ENCODE measurements at regions not wholly inside any gene's neighbourhood (a gene's known extent, or its start where the extent isn't known, plus 50 kb on each side); places are given as distances from the start of the nearest gene placed in this dataset.

DNA sequence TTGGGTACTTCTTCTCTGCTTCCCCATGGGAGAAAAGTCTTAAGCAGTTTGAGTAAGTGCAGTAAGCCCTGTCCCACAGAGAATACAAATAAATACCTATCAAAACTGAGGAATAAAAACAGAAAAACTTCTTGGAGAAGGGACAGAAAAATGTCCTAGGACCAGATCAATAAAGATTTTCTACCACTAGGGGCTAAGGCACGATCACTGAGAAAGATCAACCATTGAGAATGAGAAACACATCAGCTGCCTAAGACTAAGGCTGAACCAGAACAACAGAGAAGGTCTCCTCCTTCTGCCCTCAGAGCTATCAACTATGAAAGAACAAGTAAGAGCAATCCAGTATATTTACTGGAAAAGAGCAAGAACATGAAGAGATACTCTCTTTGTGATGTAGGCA is 763.6 kb upstream of the LRRTM1 start:
- Histone ChIP-seq H3K4me3 (ENCODE audit: low read depth, low read length) (no peak overlapping the region), H3K4me1 (ENCODE audit: control insufficient read depth, insufficient read depth, low read length) (no peaks in the 10 kb centered on the region), H3K27ac (ENCODE audit: extremely low read depth, low read depth, low read length) (no peak overlapping the region), H3K36me3 (ENCODE audit: control insufficient read depth in 2 of 2, insufficient read depth in 1 of 2, low read length in 2 of 2) (no peaks in the 10 kb centered on the region), H3K9me3 (ENCODE audit: control insufficient read depth, insufficient read depth, low read depth, low read length) (no peaks in the 10 kb centered on the region)
- TF ChIP-seq, protein P1, sequence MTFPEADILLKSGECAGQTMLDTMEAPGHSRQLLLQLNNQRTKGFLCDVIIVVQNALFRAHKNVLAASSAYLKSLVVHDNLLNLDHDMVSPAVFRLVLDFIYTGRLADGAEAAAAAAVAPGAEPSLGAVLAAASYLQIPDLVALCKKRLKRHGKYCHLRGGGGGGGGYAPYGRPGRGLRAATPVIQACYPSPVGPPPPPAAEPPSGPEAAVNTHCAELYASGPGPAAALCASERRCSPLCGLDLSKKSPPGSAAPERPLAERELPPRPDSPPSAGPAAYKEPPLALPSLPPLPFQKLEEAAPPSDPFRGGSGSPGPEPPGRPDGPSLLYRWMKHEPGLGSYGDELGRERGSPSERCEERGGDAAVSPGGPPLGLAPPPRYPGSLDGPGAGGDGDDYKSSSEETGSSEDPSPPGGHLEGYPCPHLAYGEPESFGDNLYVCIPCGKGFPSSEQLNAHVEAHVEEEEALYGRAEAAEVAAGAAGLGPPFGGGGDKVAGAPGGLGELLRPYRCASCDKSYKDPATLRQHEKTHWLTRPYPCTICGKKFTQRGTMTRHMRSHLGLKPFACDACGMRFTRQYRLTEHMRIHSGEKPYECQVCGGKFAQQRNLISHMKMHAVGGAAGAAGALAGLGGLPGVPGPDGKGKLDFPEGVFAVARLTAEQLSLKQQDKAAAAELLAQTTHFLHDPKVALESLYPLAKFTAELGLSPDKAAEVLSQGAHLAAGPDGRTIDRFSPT (tag by site-specific recombination; IDR thresholded peaks at IDR 0.05) = no peak
- TF ChIP-seq ZNF544 (tag by site-specific recombination; IDR thresholded peaks at IDR 0.05) = no peak
- no peak for TF ChIP-seq SETDB1 (IDR thresholded peaks at IDR 0.05; ENCODE audit: insufficient read length, low read length)
- no peak for TF ChIP-seq ZBTB7A (tag by site-specific recombination; IDR thresholded peaks at IDR 0.05; ENCODE audit: low read depth)
- no peak for TF ChIP-seq ZNF501 (tag by site-specific recombination; IDR thresholded peaks at IDR 0.05)
- TF ChIP-seq, protein P2, sequence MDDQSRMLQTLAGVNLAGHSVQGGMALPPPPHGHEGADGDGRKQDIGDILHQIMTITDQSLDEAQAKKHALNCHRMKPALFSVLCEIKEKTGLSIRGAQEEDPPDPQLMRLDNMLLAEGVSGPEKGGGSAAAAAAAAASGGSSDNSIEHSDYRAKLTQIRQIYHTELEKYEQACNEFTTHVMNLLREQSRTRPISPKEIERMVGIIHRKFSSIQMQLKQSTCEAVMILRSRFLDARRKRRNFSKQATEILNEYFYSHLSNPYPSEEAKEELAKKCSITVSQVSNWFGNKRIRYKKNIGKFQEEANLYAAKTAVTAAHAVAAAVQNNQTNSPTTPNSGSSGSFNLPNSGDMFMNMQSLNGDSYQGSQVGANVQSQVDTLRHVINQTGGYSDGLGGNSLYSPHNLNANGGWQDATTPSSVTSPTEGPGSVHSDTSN (CRISPR knock-in tag; IDR thresholded peaks at IDR 0.05) = no peak
- CTCF ChIA-PET = no interaction called here
- POLR2A ChIA-PET = no interaction called here

DNA sequence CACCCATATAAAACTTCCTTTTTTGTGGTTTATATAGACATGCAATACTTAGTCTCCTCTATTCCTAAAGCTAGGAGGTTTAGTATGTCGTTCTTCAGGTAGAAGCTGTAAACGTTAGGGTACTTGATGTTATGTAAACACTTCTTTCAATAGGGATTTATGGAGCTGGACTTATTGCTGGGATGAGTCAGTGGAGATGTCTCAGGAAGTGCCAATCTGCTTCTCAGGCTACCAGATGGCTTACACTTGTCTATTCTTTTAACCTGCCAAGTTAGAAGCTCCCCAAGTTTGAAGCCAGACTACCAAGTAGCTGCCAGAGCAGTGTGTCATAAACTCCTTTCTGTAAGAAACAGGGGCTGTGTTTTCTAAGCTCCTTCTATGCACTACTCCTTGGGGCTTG is 756.5 kb upstream of the LRRTM1 start:
- TF ChIP-seq RBAK (tag by site-specific recombination; IDR thresholded peaks at IDR 0.05) (no peak), ZNF416 (tag by site-specific recombination; IDR thresholded peaks at IDR 0.05) (no peak), ZNF843 (tag by site-specific recombination; IDR thresholded peaks at IDR 0.05) (no peak), ZNF138 (tag by site-specific recombination; IDR thresholded peaks at IDR 0.05; ENCODE audit: borderline replicate concordance) (no peak), ZBTB8A (tag by site-specific recombination; IDR thresholded peaks at IDR 0.05) (no peak), MYNN (tag by site-specific recombination; IDR thresholded peaks at IDR 0.05; ENCODE audit: borderline replicate concordance) (no peak), ZNF473 (tag by site-specific recombination; IDR thresholded peaks at IDR 0.05) (no peak), ZNF174 (tag by site-specific recombination; IDR thresholded peaks at IDR 0.05) (no peak), ZBTB48 (tag by site-specific recombination; IDR thresholded peaks at IDR 0.05) (no peak), ZNF548 (tag by site-specific recombination; IDR thresholded peaks at IDR 0.05) (no peak), ZNF514 (tag by site-specific recombination; IDR thresholded peaks at IDR 0.05) (no peak), ZNF785 (tag by site-specific recombination; IDR thresholded peaks at IDR 0.05) (no peak)
- TF ChIP-seq, protein P3, sequence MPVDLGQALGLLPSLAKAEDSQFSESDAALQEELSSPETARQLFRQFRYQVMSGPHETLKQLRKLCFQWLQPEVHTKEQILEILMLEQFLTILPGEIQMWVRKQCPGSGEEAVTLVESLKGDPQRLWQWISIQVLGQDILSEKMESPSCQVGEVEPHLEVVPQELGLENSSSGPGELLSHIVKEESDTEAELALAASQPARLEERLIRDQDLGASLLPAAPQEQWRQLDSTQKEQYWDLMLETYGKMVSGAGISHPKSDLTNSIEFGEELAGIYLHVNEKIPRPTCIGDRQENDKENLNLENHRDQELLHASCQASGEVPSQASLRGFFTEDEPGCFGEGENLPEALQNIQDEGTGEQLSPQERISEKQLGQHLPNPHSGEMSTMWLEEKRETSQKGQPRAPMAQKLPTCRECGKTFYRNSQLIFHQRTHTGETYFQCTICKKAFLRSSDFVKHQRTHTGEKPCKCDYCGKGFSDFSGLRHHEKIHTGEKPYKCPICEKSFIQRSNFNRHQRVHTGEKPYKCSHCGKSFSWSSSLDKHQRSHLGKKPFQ (tag by site-specific recombination; IDR thresholded peaks at IDR 0.05) = no peak
- TF ChIP-seq, protein P4, sequence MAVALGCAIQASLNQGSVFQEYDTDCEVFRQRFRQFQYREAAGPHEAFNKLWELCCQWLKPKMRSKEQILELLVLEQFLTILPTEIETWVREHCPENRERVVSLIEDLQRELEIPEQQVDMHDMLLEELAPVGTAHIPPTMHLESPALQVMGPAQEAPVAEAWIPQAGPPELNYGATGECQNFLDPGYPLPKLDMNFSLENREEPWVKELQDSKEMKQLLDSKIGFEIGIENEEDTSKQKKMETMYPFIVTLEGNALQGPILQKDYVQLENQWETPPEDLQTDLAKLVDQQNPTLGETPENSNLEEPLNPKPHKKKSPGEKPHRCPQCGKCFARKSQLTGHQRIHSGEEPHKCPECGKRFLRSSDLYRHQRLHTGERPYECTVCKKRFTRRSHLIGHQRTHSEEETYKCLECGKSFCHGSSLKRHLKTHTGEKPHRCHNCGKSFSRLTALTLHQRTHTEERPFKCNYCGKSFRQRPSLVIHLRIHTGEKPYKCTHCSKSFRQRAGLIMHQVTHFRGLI (tag by site-specific recombination; IDR thresholded peaks at IDR 0.05) = no peak
- TF ChIP-seq, protein P5, sequence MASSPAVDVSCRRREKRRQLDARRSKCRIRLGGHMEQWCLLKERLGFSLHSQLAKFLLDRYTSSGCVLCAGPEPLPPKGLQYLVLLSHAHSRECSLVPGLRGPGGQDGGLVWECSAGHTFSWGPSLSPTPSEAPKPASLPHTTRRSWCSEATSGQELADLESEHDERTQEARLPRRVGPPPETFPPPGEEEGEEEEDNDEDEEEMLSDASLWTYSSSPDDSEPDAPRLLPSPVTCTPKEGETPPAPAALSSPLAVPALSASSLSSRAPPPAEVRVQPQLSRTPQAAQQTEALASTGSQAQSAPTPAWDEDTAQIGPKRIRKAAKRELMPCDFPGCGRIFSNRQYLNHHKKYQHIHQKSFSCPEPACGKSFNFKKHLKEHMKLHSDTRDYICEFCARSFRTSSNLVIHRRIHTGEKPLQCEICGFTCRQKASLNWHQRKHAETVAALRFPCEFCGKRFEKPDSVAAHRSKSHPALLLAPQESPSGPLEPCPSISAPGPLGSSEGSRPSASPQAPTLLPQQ (tag by site-specific recombination; IDR thresholded peaks at IDR 0.05) = no peak
- TF ChIP-seq, protein P6, sequence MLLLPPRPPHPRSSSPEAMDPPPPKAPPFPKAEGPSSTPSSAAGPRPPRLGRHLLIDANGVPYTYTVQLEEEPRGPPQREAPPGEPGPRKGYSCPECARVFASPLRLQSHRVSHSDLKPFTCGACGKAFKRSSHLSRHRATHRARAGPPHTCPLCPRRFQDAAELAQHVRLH (tag by site-specific recombination; IDR thresholded peaks at IDR 0.05) = no peak
- H3K36me3 ChIP-seq (ENCODE audit: control insufficient read depth in 2 of 2, insufficient read depth in 1 of 2, low read length in 2 of 2) = no peaks in the 10 kb centered on the region
- no peak overlapping the region for H3K27ac ChIP-seq (ENCODE audit: extremely low read depth, low read depth, low read length)
- ChIA-PET POLR2A (no interaction called here), CTCF (no interaction called here)
- no peak overlapping the region for H3K4me3 ChIP-seq (ENCODE audit: low read depth, low read length)
- no peaks in the 10 kb centered on the region for H3K9me3 ChIP-seq (ENCODE audit: control insufficient read depth, insufficient read depth, low read depth, low read length)
- no peaks in the 10 kb centered on the region for H3K4me1 ChIP-seq (ENCODE audit: control insufficient read depth, insufficient read depth, low read length)

Measured in HEK293 (cell line).